C4-2B (cell line): ENCODE measurements at regions not wholly inside any gene's neighbourhood (a gene's known extent, or its start where the extent isn't known, plus 50 kb on each side); places are given as distances from the start of the nearest gene placed in this dataset.
"Not testable (repeated sequence)": the region's sequence is repeated elsewhere in the genome, so short reads cannot be mapped to it uniquely, and the experiment has no call there.

Experiments
- CTCF ChIP-seq: fragments of 450-650 bp; conservative IDR thresholded peaks from 2 replicates; pipeline ENCODE4 v1.5.1; 2017; ENCODE audit warnings: mild to moderate bottlenecking
- ZFX ChIP-seq: fragments of 450-650 bp; IDR thresholded peaks from 2 replicates; pipeline ENCODE4 v1.6.1; 2017

GRCh38 chr7:65496697-65497096, 123.0 kb downstream of the ZNF92 start:
- TF ChIP-seq CTCF, ZFX: not testable (repeated sequence)
